ENCODE measurements at regions not wholly inside any gene's neighbourhood (a gene's known extent, or its start where the extent isn't known, plus 50 kb on each side); places are given as distances from the start of the nearest gene placed in this dataset.

- no peak for DNase-seq (ENCODE audit: low read depth)
Observed at GRCh38 chr14:40487824-40488223, 1055.6 kb upstream of the FBXO33 start.

- DNase-seq (ENCODE audit: low read depth) = no peak
Observed at GRCh38 chr14:40485688-40486087, 1053.5 kb upstream of the FBXO33 start.

- DNase-seq (ENCODE audit: low read depth) = no peak
Observed at GRCh38 chr14:40476005-40476404, 1043.8 kb upstream of the FBXO33 start.

GRCh38 chr14:40467969-40468368 lies 1035.7 kb upstream of the FBXO33 start:
- DNase-seq (ENCODE audit: low read depth) = no peak

GRCh38 chr14:40464531-40464930 lies 1032.3 kb upstream of the FBXO33 start:
- DNase-seq (ENCODE audit: low read depth) = no peak

- DNase-seq (ENCODE audit: low read depth) = no peak
Observed at GRCh38 chr14:40463886-40464285, 1031.7 kb upstream of the FBXO33 start.

- no peak for DNase-seq (ENCODE audit: low read depth)
Observed at GRCh38 chr14:40452674-40453073, 1020.4 kb upstream of the FBXO33 start.

- DNase-seq (ENCODE audit: low read depth) = no peak
Observed at GRCh38 chr14:40447017-40447416, 1014.8 kb upstream of the FBXO33 start.

GRCh38 chr14:40445020-40445419 lies 1012.8 kb upstream of the FBXO33 start:
- DNase-seq (ENCODE audit: low read depth) = no peak

- no peak for DNase-seq (ENCODE audit: low read depth)
Observed at GRCh38 chr14:40436551-40436950, 1004.3 kb upstream of the FBXO33 start.

- no peak for DNase-seq (ENCODE audit: low read depth)
Observed at GRCh38 chr14:40417777-40418401, 985.7 kb upstream of the FBXO33 start.

- no peak for DNase-seq (ENCODE audit: low read depth)
Observed at GRCh38 chr14:40416565-40416964, 984.3 kb upstream of the FBXO33 start.

- no peak for DNase-seq (ENCODE audit: low read depth)
Observed at GRCh38 chr14:40414386-40414785, 982.2 kb upstream of the FBXO33 start.

- no peak for DNase-seq (ENCODE audit: low read depth)
Observed at GRCh38 chr14:40413136-40413535, 980.9 kb upstream of the FBXO33 start.

GRCh38 chr14:40410708-40411107 lies 978.5 kb upstream of the FBXO33 start:
- DNase-seq (ENCODE audit: low read depth) = no peak

GRCh38 chr14:40402957-40403356 lies 970.7 kb upstream of the FBXO33 start:
- no peak for DNase-seq (ENCODE audit: low read depth)

- no peak for DNase-seq (ENCODE audit: low read depth)
Observed at GRCh38 chr14:40398981-40399380, 966.7 kb upstream of the FBXO33 start.

- no peak for DNase-seq (ENCODE audit: low read depth)
Observed at GRCh38 chr14:40394634-40395340, 962.6 kb upstream of the FBXO33 start.

- no peak for DNase-seq (ENCODE audit: low read depth)
Observed at GRCh38 chr14:40393143-40393542, 960.9 kb upstream of the FBXO33 start.

- DNase-seq (ENCODE audit: low read depth) = no peak
Observed at GRCh38 chr14:40386433-40386832, 954.2 kb upstream of the FBXO33 start.

- no peak for DNase-seq (ENCODE audit: low read depth)
Observed at GRCh38 chr14:40374221-40374620, 942.0 kb upstream of the FBXO33 start.

GRCh38 chr14:40371011-40371410 lies 938.8 kb upstream of the FBXO33 start:
- no peak for DNase-seq (ENCODE audit: low read depth)

- DNase-seq (ENCODE audit: low read depth) = no peak
Observed at GRCh38 chr14:40368314-40368713, 936.1 kb upstream of the FBXO33 start.

GRCh38 chr14:40367717-40368116 lies 935.5 kb upstream of the FBXO33 start:
- DNase-seq (ENCODE audit: low read depth) = no peak

All from HS-5 (cell line).